DND-41 (cell line): ENCODE measurements at regions not wholly inside any gene's neighbourhood (a gene's known extent, or its start where the extent isn't known, plus 50 kb on each side); places are given as distances from the start of the nearest gene placed in this dataset.

Experiments used
- ATAC-seq: fragments of 200-7000 bp; cut with Tn5 transposase; 3 replicates; pipeline ENCODE4 v1.9.1; 2021; ENCODE audit warnings: low read depth; ENCODE audit not compliant: insufficient read depth
- DNase-seq: peaks from one replicate; pipeline ENCODE4 v3.0.0-alpha.2; 2020
- H2AFZ ChIP-seq: 2 replicates; pipeline ENCODE4 v1.6.0; 2012; ENCODE audit warnings: low read depth, low read length
- H3K27ac ChIP-seq: 2 replicates; pipeline ENCODE4 v1.5.1; 2012; ENCODE audit warnings: low read length, inconsistent platforms
- H3K27me3 ChIP-seq: fragments of 200-600 bp; sonication (generic); 2 replicates; pipeline ENCODE4 v1.6.0; 2012; ENCODE audit warnings: low read length, mild to moderate bottlenecking, inconsistent platforms; ENCODE audit not compliant: insufficient read depth, poor library complexity
- H3K36me3 ChIP-seq: 2 replicates; pipeline ENCODE4 v1.5.1; 2012; ENCODE audit warnings: low read length, inconsistent platforms; ENCODE audit not compliant: insufficient read depth
- H3K4me1 ChIP-seq: 2 replicates; pipeline ENCODE4 v1.5.1; 2012; ENCODE audit warnings: mild to moderate bottlenecking, low read length; ENCODE audit not compliant: insufficient read depth
- H3K4me2 ChIP-seq: 2 replicates; pipeline ENCODE4 v1.6.0; 2012; ENCODE audit warnings: mild to moderate bottlenecking, moderate library complexity, low read length, inconsistent platforms; ENCODE audit not compliant: insufficient read depth
- H3K4me3 ChIP-seq, 2 experiments: fragments of 200-600 bp in 1 of 2; shearing (Covaris generic) in 1 of 2; 2 replicates each; pipeline ENCODE4 v1.5.1; 2012 to 2016; ENCODE audit warnings: inconsistent platforms in 2 of 2, low read length in 2 of 2, mild to moderate bottlenecking in 2 of 2, low read depth in 1 of 2, moderate library complexity in 1 of 2
- H3K79me2 ChIP-seq: 2 replicates; pipeline ENCODE4 v1.6.0; 2012; ENCODE audit warnings: low read length, inconsistent platforms; ENCODE audit not compliant: insufficient read depth
- H3K9ac ChIP-seq: 2 replicates; pipeline ENCODE4 v1.6.0; 2012; ENCODE audit warnings: low read depth, mild to moderate bottlenecking, inconsistent platforms, low read length, moderate library complexity
- H3K9me3 ChIP-seq: 2 replicates; pipeline ENCODE4 v1.5.1; 2012; ENCODE audit warnings: low read length, moderate library complexity, mild to moderate bottlenecking, inconsistent platforms; ENCODE audit not compliant: insufficient read depth, severe bottlenecking
- H4K20me1 ChIP-seq: 2 replicates; pipeline ENCODE4 v1.6.0; 2012; ENCODE audit warnings: low read length; ENCODE audit not compliant: insufficient read depth
- EZH2 ChIP-seq: IDR thresholded peaks from 3 replicates; pipeline ENCODE4 v1.6.1; 2012; ENCODE audit warnings: borderline replicate concordance, low read depth, mild to moderate bottlenecking, moderate library complexity, low read length, inconsistent platforms; ENCODE audit not compliant: severe bottlenecking
- TF ChIP-seq, protein P1 (sequence below): IDR thresholded peaks from 2 replicates; pipeline ENCODE4 v1.5.1; 2012; ENCODE audit warnings: borderline replicate concordance, low read length, moderate library complexity, mild to moderate bottlenecking; ENCODE audit not compliant: poor library complexity, severe bottlenecking; ENCODE audit errors: extremely low read depth

DNA sequence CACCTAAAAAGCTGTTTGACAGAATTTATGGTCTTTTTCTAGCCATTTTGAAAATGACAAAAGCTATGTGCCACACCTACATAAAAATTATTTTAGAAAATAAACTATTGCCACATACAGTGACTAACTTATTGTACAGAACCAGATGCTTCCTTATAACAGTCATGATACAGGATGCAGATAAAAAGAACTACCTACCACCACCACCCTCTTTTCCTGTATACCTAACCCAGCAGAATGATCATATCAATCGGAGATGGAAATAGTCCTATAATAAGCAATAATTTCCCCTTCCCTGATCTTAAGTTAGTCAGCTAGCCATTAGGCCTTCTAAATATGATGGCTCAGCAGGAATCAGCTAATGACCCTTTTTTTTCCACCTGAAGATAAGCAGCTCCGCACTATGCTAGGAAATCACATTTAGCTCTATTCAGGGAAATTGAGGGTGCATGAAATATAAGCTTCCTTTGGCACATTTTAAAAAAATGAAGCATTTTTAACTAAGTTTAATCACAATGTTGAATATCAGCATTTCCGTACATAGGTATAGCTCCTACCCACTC, 155.5 kb upstream of the SETMAR start:
- no peaks in the 10 kb centered on the region for H3K9me3 ChIP-seq
- H3K9ac ChIP-seq: no peak overlapping the region
- H3K4me3 ChIP-seq: no peak overlapping the region
- DNase-seq (no peak), ATAC-seq (no peak)
- no peak overlapping the region for H3K4me2 ChIP-seq
- no peaks in the 10 kb centered on the region for H4K20me1 ChIP-seq
- no peak for TF ChIP-seq EZH2
- TF ChIP-seq, protein P1, sequence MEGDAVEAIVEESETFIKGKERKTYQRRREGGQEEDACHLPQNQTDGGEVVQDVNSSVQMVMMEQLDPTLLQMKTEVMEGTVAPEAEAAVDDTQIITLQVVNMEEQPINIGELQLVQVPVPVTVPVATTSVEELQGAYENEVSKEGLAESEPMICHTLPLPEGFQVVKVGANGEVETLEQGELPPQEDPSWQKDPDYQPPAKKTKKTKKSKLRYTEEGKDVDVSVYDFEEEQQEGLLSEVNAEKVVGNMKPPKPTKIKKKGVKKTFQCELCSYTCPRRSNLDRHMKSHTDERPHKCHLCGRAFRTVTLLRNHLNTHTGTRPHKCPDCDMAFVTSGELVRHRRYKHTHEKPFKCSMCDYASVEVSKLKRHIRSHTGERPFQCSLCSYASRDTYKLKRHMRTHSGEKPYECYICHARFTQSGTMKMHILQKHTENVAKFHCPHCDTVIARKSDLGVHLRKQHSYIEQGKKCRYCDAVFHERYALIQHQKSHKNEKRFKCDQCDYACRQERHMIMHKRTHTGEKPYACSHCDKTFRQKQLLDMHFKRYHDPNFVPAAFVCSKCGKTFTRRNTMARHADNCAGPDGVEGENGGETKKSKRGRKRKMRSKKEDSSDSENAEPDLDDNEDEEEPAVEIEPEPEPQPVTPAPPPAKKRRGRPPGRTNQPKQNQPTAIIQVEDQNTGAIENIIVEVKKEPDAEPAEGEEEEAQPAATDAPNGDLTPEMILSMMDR: no peak
- no peaks in the 10 kb centered on the region for H3K4me1 ChIP-seq
- H3K27me3 ChIP-seq: no peaks in the 10 kb centered on the region
- H3K79me2 ChIP-seq: no peaks in the 10 kb centered on the region
- H3K36me3 ChIP-seq: no peaks in the 10 kb centered on the region
- no peak overlapping the region for H2AFZ ChIP-seq
- H3K27ac ChIP-seq: no peak overlapping the region

DNA sequence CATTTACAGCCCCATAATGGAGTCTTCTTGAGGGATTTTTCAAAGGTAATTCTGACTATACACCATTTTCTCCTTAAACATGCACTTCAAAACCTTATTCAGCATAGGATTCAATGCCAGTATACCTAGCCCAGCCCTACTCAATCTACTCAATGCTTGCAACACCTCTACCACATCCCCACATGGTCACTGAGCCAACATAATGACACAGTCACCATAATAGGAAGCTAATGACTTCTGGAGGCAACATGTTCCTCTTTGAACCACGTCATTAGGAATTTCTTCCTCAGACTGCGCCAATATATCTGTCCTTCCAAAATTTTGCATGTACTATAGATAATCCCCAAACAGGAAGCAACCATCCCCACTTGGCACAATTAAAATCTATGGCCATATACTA, 153.9 kb upstream of the SETMAR start:
- Histone ChIP-seq H3K4me2 (no peak overlapping the region), H3K27ac (no peak overlapping the region), H3K9me3 (no peaks in the 10 kb centered on the region), H3K27me3 (no peaks in the 10 kb centered on the region), H3K4me3 (no peak overlapping the region), H3K36me3 (no peaks in the 10 kb centered on the region), H3K9ac (no peak overlapping the region), H3K4me1 (no peaks in the 10 kb centered on the region), H2AFZ (no peak overlapping the region), H3K79me2 (no peaks in the 10 kb centered on the region), H4K20me1 (no peaks in the 10 kb centered on the region)
- no peak for DNase-seq
- no peak for ATAC-seq
- TF ChIP-seq, protein P1: no peak

DNA sequence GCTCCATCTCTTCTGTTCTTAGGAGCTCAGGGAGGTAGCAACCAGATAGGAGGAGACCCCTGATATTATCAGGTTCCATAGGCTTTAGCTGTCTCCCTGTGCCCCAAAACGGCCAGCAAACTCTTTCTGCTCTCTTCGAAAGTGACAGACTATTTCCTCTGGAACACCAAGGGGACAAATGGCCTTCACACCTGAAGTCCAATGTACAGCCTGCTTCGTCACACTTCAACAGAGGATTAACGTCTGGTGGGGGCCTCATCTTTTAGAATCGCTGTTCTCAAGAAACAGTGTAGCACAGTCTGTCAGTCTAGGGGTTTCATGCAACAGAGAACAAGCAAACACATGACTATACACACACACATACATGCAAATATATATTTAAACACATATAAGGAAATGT, 152.4 kb upstream of the SETMAR start:
- no peaks in the 10 kb centered on the region for H3K79me2 ChIP-seq
- ATAC-seq: no peak
- no peaks in the 10 kb centered on the region for H4K20me1 ChIP-seq
- H3K4me3 ChIP-seq: no peak overlapping the region
- H3K4me2 ChIP-seq: no peak overlapping the region
- H3K36me3 ChIP-seq: no peaks in the 10 kb centered on the region
- no peak overlapping the region for H2AFZ ChIP-seq
- H3K9ac ChIP-seq: no peak overlapping the region
- no peaks in the 10 kb centered on the region for H3K4me1 ChIP-seq
- no peak for DNase-seq
- no peaks in the 10 kb centered on the region for H3K9me3 ChIP-seq
- no peak for TF ChIP-seq EZH2
- TF ChIP-seq, protein P1: no peak
- H3K27ac ChIP-seq: no peak overlapping the region
- no peaks in the 10 kb centered on the region for H3K27me3 ChIP-seq

DNA sequence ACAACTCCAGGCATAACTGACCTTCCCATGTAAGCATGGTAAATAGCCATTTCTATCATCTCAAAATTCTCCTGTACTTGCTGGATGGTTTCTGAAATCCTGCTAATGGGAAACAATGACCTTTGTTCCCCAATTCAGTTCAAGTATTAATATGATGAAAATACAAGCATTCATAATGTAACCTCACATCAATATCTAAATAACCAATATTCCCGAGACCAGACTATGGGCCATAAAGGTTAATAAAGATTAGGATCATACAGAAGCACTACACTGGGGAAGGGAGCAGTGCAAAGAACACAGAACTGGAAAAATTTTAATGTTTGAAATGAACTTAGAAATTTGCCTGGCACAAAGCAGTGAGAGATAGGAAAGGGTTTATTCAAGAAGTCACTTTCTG, 151.3 kb upstream of the SETMAR start:
- no peak overlapping the region for H2AFZ ChIP-seq
- no peaks in the 10 kb centered on the region for H3K27me3 ChIP-seq
- H3K27ac ChIP-seq: no peak overlapping the region
- H3K4me2 ChIP-seq: no peak overlapping the region
- H3K79me2 ChIP-seq: no peaks in the 10 kb centered on the region
- H3K9me3 ChIP-seq: no peaks in the 10 kb centered on the region
- H4K20me1 ChIP-seq: no peaks in the 10 kb centered on the region
- H3K4me1 ChIP-seq: no peaks in the 10 kb centered on the region
- H3K9ac ChIP-seq: no peak overlapping the region
- TF ChIP-seq, protein P1: no peak
- TF ChIP-seq EZH2: no peak
- no peak for DNase-seq
- no peak for ATAC-seq
- H3K4me3 ChIP-seq: no peak overlapping the region
- H3K36me3 ChIP-seq: no peaks in the 10 kb centered on the region
